ENCODE measurements at regions not wholly inside any gene's neighbourhood (a gene's known extent, or its start where the extent isn't known, plus 50 kb on each side); places are given as distances from the start of the nearest gene placed in this dataset.
"Not testable (repeated sequence)": the region's sequence is repeated elsewhere in the genome, so short reads cannot be mapped to it uniquely, and the experiment has no call there.

DNA sequence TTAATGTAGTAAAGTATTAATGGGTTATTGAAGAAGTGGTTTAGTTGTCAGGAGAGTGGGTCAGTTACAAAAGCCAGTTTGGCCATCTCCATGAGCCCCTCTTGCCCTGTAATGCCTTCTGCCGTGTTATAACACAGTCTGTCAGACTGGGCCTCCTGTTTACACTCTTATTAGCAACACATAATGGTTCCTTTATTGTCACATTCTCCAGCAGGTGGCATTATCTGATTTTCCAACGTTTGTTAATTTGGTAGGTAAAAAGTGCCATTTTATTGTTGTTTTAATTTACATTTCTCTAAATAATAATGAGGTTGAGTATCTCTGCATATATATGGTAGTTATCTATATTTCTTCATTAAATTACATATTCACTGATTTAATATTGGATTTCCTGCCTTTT, 560.8 kb downstream of the FGF13 start:
- Mint-ChIP-seq H3K9me3 (no peaks in the 10 kb centered on the region), H3K27ac (no peak overlapping the region), H3K36me3 (ENCODE audit: low read depth) (no peaks in the 10 kb centered on the region), H3K27me3 (peaks cover 5% of the 10 kb centered on the region), H3K4me3 (no peak overlapping the region), H3K4me1 (ENCODE audit: low read depth) (no peaks in the 10 kb centered on the region)
- DNase-seq = no peak

DNA sequence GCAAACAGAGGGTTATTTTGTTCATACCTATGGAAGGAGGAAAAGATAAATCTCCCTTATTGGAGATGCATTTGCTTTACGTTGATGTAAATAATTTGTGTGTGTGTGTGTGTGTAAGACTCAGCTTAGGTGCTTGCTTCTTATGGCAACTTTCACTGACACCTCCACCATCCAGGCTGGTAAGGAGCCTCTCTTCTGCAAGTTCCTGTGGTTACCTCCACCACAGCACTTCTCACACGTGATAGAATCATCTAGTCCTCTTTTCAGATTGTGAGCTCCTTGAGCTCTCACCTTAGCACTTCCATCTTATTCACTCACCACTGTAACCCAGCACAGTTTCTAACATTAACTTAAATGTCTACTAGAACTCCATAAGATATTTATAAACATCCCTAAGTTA, 553.7 kb downstream of the FGF13 start:
- Mint-ChIP-seq H3K27ac (no peak overlapping the region), H3K27me3 (peaks cover 13% of the 10 kb centered on the region), H3K9me3 (no peaks in the 10 kb centered on the region), H3K36me3 (ENCODE audit: low read depth) (no peaks in the 10 kb centered on the region), H3K4me3 (no peak overlapping the region), H3K4me1 (ENCODE audit: low read depth) (no peaks in the 10 kb centered on the region)
- DNase-seq = no peak

DNA sequence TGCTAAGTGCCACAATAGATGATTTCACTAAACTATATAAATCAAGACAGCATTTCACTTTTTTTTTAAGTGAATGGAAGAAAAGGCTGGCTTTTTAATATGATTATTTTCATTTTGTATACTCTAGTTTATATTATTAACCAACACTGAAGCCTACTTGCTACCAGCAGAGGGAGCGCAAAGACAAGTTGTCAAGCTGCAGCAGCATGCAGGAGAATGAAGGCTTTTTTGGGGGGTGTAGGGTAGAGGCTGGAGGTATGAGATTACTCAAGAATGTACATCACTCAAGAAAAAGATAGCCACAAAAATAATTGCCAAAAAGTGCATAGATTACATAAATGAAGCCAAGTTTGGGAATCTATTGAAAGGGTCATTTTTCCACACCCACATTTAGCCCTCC, 519.5 kb downstream of the FGF13 start:
- DNase-seq = no peak
- H3K4me1 Mint-ChIP-seq (ENCODE audit: low read depth) = no peaks in the 10 kb centered on the region
- no peak overlapping the region for H3K27ac Mint-ChIP-seq
- H3K27me3 Mint-ChIP-seq = peaks cover 21% of the 10 kb centered on the region
- H3K4me3 Mint-ChIP-seq = no peak overlapping the region
- no peaks in the 10 kb centered on the region for H3K36me3 Mint-ChIP-seq (ENCODE audit: low read depth)
- no peaks in the 10 kb centered on the region for H3K9me3 Mint-ChIP-seq

DNA sequence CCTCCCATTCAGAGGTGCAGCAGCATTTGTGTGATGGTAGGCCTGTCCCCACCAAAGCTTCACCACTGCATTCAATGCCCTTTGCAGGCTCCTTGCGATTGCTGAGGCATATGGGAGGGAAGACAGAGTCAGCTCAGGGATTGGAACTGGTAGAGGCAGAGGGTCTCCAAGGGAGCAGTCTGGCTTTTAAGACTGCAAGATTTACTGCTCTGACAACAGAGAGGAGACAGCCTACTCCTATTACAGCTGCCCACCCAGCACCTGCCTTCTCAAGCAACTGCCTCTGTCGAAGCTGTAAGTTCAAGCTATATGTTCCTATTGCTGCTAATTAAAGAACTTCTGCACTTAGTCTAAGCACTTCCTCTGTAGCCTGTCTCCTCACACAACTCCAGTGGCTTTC, 481.8 kb downstream of the FGF13 start:
- Mint-ChIP-seq H3K4me1 (ENCODE audit: low read depth) (no peaks in the 10 kb centered on the region), H3K27me3 (peaks cover 28% of the 10 kb centered on the region), H3K27ac (no peak overlapping the region), H3K4me3 (no peak overlapping the region), H3K36me3 (ENCODE audit: low read depth) (no peaks in the 10 kb centered on the region), H3K9me3 (peaks cover 2% of the 10 kb centered on the region)
- DNase-seq = no peak

DNA sequence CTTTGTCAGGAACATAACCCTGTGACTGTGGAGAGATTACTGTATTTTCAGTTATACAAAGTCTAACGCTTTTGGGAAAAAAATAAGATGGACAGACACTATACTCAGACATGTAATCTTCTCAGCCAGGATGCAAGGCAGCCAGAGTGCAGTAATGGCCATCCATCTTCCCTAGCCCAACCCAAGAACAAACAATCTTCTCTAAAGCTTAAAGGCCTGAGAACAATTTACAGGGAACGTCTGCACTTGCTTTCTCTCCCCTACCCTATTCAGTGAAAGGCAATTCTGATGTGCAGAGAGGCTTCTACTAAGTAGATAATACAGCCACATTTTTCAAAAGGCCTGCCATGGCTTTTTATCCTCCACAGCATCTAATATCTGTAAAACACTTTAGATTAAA, 471.3 kb downstream of the FGF13 start:
- Mint-ChIP-seq H3K4me3 (no peak overlapping the region), H3K9me3 (no peaks in the 10 kb centered on the region), H3K27ac (no peak overlapping the region), H3K4me1 (ENCODE audit: low read depth) (no peaks in the 10 kb centered on the region), H3K27me3 (peaks cover 3% of the 10 kb centered on the region), H3K36me3 (ENCODE audit: low read depth) (no peaks in the 10 kb centered on the region)
- no peak for DNase-seq

DNA sequence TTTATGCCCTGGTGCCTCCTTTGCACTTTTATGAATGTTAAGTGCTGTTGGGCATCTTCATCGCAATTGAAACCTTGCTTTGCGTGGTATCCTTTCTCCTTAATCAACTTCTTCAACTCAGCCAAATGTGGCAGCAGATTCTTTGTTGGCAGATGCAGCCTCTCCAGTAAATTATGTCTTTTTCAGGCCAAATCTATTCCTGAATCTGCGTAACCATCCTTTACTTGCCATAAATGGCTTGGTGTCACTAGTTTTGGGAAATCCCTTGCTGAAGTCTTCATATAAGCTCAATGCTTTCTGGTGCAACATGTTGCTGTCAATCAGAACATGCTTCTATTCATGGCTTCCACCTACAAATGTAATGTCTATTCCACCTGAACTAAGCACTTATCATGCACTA, 457.5 kb downstream of the FGF13 start:
- Mint-ChIP-seq H3K4me3 (no peak overlapping the region), H3K9me3 (no peaks in the 10 kb centered on the region), H3K4me1 (ENCODE audit: low read depth) (no peaks in the 10 kb centered on the region), H3K27me3 (peaks cover 41% of the 10 kb centered on the region), H3K36me3 (ENCODE audit: low read depth) (no peaks in the 10 kb centered on the region), H3K27ac (no peak overlapping the region)
- DNase-seq = no peak

DNA sequence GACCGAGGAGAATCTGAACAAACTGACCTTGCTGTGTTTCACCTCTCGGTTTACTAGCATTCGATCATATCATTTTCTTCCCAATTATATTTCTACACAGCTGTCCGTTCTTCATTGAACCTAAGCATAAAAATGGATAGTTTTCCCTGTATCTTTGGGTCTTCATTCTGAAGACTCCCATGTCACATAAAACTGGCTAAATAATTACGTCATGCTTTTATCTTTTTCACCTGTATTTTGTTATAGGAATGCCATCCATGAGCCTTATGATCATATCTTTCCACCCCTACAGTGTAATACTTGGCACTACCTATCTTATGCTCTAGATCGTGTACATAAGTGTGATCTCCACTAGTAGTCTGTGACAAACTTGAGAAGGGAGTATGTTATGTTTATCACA, 456.1 kb downstream of the FGF13 start:
- no peak for DNase-seq
- no peaks in the 10 kb centered on the region for H3K36me3 Mint-ChIP-seq (ENCODE audit: low read depth)
- no peak overlapping the region for H3K4me3 Mint-ChIP-seq
- no peaks in the 10 kb centered on the region for H3K4me1 Mint-ChIP-seq (ENCODE audit: low read depth)
- no peaks in the 10 kb centered on the region for H3K9me3 Mint-ChIP-seq
- no peak overlapping the region for H3K27ac Mint-ChIP-seq
- H3K27me3 Mint-ChIP-seq = peaks cover 39% of the 10 kb centered on the region

DNA sequence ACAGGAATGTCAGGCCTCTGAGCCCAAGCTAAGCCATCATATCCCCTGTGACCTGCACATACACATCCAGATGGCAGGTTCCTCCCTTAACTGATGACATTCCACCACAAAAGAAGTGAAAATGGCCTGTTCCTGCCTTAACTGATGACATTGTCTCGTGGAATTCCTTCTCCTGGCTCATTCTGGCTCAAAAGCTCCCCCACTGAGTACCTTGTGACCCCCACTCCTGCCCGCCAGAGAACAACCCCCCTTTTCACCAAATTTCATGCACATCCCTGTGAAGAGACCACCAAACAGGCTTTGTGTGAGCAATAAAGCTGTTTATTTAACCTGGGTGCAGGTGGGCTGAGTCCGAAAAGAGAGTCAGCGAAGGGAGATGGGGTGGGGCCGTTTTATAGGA, 447.4 kb downstream of the FGF13 start:
- not testable (repeated sequence) for H3K4me1 Mint-ChIP-seq (ENCODE audit: low read depth); H3K36me3 Mint-ChIP-seq (ENCODE audit: low read depth); H3K9me3 Mint-ChIP-seq; H3K4me3 Mint-ChIP-seq; DNase-seq; H3K27ac Mint-ChIP-seq
- peaks cover 36% of the 10 kb centered on the region for H3K27me3 Mint-ChIP-seq

DNA sequence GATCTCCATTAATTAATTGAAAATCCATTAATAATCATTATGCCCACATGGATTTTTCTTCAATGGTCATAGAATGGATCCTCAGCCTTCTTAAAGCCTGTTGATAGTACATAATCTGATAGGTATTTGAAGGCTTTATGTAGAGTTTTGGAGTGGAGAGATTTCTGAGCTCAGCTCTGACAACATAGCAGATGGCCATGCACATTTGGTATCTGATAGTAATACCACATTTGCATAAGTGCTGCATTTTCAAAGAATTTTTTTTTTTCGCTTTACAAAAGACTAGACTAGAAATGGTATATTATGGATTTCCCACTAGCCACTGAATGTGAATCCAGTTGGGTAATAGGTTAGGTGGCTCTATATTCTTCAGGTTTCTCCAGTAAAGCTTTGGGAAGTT, 440.6 kb downstream of the FGF13 start:
- Mint-ChIP-seq H3K9me3 (no peaks in the 10 kb centered on the region), H3K36me3 (ENCODE audit: low read depth) (no peaks in the 10 kb centered on the region), H3K27me3 (peaks cover 33% of the 10 kb centered on the region), H3K4me3 (no peak overlapping the region), H3K27ac (no peak overlapping the region), H3K4me1 (ENCODE audit: low read depth) (no peaks in the 10 kb centered on the region)
- DNase-seq = no peak

DNA sequence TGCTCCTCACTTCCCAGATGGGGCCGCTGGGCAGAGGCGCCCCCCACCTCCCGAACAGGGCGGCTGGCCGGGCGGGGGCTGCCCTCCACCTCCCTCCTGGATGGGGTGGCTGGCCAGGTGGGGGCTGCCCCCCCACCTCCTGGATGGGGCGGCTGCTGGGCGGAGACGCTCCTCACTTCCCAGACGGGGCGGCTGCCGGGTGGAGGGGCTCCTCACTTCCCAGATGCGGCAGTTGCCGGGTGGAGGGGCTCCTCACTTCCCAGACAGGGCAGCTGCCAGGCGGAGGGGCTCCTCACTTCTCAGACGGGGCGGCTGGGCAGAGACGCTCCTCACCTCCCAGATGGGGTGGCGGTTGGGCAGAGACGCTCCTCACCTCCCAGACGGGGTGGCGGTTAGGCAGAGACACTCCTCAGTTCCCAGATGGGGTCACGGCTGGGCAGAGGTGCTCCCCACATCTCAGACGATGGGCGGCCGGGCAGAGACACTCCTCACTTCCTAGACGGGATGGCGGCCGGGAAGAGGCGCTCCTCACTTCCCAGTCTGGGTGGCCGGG, 428.8 kb downstream of the FGF13 start:
- H3K4me3 Mint-ChIP-seq; H3K36me3 Mint-ChIP-seq (ENCODE audit: low read depth); H3K9me3 Mint-ChIP-seq; H3K27ac Mint-ChIP-seq; DNase-seq; H3K27me3 Mint-ChIP-seq; H3K4me1 Mint-ChIP-seq (ENCODE audit: low read depth): not testable (repeated sequence)

DNA sequence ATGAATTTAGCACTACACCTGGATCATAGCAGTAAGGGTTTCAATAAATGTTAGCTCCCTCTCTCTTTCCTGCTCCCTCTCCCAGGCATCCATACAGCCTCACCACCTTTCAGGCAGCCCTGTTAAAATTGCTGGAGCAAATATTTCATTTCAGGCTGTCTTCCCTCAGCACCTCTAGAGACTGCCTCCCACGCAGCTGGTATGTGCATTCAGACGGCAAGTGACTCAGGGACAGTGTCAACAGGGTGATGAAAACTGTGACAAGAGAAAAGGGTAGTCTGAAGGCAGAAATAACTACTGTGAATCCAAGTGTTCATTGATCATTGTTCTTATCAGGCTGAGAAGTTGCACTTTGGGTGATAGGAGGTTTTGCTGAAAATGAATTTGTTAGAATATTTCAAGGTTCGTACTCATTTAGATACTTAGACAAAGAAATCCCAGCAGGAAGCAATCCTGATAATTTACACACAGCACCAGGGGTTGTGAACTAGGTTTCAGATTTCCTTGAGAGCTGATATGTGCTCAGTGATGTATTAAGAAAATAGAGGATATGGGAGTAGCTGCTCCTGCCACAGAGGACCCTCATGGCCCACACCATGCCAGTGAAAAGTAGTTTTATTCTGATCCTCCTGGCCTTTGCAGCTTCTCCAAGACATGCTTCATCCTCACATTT, 424.2 kb downstream of the FGF13 start:
- DNase-seq = no peak
- no peaks in the 10 kb centered on the region for H3K36me3 Mint-ChIP-seq (ENCODE audit: low read depth)
- no peaks in the 10 kb centered on the region for H3K9me3 Mint-ChIP-seq
- H3K4me3 Mint-ChIP-seq = no peak overlapping the region
- H3K27ac Mint-ChIP-seq = no peak overlapping the region
- peaks cover 17% of the 10 kb centered on the region for H3K27me3 Mint-ChIP-seq
- no peaks in the 10 kb centered on the region for H3K4me1 Mint-ChIP-seq (ENCODE audit: low read depth)

DNA sequence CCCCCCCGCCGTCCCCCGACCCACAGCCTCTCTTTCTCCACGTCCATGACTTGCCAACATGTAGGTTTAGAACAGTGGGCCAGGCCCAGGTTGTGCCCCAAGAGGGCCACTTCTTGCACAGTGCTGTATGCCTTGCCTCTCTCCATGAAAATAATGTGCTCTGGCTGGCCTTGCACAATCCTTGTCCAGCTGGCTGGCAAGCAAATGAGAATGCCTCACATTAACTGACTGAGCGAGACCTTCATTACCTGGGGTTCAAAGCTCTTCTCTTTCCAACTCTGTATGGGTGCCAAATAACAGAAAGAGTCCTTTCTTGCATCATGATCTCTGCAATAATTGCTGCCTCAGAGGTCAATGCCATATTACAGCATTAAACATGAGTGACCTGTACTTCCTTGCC, 416.6 kb downstream of the FGF13 start:
- DNase-seq = no peak
- H3K4me1 Mint-ChIP-seq (ENCODE audit: low read depth) = no peaks in the 10 kb centered on the region
- no peak overlapping the region for H3K4me3 Mint-ChIP-seq
- no peak overlapping the region for H3K27ac Mint-ChIP-seq
- no peaks in the 10 kb centered on the region for H3K9me3 Mint-ChIP-seq
- peaks cover 23% of the 10 kb centered on the region for H3K27me3 Mint-ChIP-seq
- no peaks in the 10 kb centered on the region for H3K36me3 Mint-ChIP-seq (ENCODE audit: low read depth)

DNA sequence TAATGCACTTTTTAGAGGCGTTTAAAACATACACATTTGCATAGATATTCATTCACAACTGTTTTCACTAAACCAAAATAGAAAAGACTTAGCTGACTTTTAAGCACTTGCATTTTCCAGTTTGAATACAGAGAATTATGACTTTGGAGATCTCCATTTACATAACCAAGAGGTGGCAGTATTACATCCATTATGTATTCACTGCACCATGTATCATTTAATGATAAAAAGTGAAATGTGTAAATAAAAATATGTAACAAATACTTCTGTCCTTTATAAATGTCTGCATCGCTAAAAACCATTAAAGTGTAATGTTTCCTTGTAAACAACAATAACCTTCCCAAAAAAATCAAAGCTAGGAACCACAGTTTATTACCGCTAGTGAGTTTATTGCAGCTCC, 413.2 kb downstream of the FGF13 start:
- DNase-seq = no peak
- H3K4me1 Mint-ChIP-seq (ENCODE audit: low read depth) = no peaks in the 10 kb centered on the region
- H3K4me3 Mint-ChIP-seq = no peak overlapping the region
- no peaks in the 10 kb centered on the region for H3K36me3 Mint-ChIP-seq (ENCODE audit: low read depth)
- no peaks in the 10 kb centered on the region for H3K9me3 Mint-ChIP-seq
- H3K27me3 Mint-ChIP-seq = peaks cover 26% of the 10 kb centered on the region
- no peak overlapping the region for H3K27ac Mint-ChIP-seq

DNA sequence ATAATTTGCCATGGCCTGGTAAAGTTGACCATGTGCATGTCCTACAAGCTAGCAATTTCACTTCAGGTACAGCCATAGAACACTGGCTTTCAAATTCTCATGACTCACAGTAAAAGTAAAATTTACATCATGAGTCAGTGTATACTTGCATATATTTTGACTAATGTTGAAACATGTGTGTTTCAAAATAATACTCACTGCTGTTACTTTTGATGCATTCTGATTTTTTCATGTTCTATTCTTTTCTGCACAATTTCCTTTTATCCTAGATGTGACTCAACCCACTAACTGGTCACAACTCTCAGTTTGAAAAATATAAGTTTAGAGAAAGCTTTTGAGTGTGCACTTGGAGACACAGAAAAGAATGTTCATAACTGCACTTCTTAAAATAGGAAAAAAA, 365.7 kb downstream of the FGF13 start:
- H3K4me3 Mint-ChIP-seq = no peak overlapping the region
- no peaks in the 10 kb centered on the region for H3K36me3 Mint-ChIP-seq (ENCODE audit: low read depth)
- DNase-seq = no peak
- H3K4me1 Mint-ChIP-seq (ENCODE audit: low read depth) = no peaks in the 10 kb centered on the region
- peaks cover 11% of the 10 kb centered on the region for H3K27me3 Mint-ChIP-seq
- H3K9me3 Mint-ChIP-seq = no peaks in the 10 kb centered on the region
- no peak overlapping the region for H3K27ac Mint-ChIP-seq

DNA sequence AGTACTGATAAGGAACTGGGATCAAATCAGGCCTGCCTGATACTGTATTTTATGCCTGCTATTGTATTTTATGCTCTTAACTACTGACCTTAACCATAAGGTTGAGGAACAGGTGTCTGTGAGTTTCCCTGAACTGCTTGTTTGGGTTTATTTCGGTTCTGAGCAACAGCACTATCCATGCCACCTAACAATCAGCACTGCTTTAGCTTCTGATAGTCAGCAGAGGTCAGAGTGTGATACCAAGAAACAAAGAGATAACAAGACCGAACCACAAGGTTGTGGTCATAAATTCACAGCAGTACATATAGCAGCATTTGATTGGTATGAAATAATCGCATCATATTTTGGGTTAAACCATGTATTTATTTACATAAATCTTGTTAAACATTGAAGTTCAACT, 362.2 kb downstream of the FGF13 start:
- Mint-ChIP-seq H3K4me1 (ENCODE audit: low read depth) (no peaks in the 10 kb centered on the region), H3K36me3 (ENCODE audit: low read depth) (no peaks in the 10 kb centered on the region), H3K27ac (no peak overlapping the region), H3K9me3 (no peaks in the 10 kb centered on the region), H3K4me3 (no peak overlapping the region), H3K27me3 (peaks cover 9% of the 10 kb centered on the region)
- no peak for DNase-seq

DNA sequence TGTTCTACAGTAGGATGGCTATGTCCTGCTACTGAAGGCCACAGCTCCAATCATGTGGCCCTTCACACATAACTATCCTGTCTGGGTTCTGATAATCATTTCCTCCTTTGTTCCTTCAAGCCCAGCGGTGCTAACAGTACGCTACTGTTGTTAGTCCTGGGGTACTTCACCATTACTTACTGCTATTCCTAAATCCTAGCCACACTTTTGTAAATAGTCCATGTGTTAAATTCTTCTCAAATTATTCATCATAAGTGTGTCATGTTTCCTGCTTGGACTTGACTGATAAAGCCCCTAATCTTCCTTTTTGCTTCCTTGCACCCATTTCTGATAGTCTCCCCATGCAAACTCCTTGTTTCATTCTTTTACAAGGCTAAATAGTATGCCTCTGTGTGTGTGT, 332.6 kb downstream of the FGF13 start:
- H3K36me3 Mint-ChIP-seq (ENCODE audit: low read depth) = no peaks in the 10 kb centered on the region
- H3K9me3 Mint-ChIP-seq = peaks cover 6% of the 10 kb centered on the region
- H3K4me1 Mint-ChIP-seq (ENCODE audit: low read depth) = no peaks in the 10 kb centered on the region
- no peak for DNase-seq
- H3K27me3 Mint-ChIP-seq = peaks cover 16% of the 10 kb centered on the region
- H3K27ac Mint-ChIP-seq = no peak overlapping the region
- H3K4me3 Mint-ChIP-seq = no peak overlapping the region

Data from activated T-cell treated with anti-CD3 and anti-CD28 coated beads, Interleukin-2, amount 50 U/mL, for 24 hours (primary cell).